GM19438 (cell line): ENCODE measurements at regions not wholly inside any gene's neighbourhood (a gene's known extent, or its start where the extent isn't known, plus 50 kb on each side); places are given as distances from the start of the nearest gene placed in this dataset.

Source experiments
- ATAC-seq: cut with Tn5 transposase; IDR thresholded peaks from one replicate; pipeline ENCODE4 v1.9.1; 2021; ENCODE audit warnings: low read depth; ENCODE audit not compliant: unreplicated experiment

DNA sequence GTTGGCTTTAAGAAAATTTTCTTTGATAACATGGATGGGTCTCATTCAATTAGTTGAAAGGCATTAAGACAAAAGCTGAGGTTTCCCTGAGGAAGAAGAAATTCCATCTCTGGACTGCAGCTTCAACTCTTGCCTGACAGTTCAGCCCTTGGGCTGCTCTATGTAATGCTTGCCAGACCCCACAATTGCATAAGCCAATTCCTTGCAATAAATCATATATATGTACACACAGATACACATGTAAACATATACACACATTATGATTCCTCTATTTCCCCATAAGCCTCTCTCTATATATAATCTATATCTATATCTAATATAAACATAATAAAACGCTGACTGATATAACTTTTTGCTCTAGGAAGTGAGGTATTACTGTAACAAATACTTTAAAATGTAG, 301.5 kb upstream of the PRMT6 start:
- ATAC-seq, result no peak

DNA sequence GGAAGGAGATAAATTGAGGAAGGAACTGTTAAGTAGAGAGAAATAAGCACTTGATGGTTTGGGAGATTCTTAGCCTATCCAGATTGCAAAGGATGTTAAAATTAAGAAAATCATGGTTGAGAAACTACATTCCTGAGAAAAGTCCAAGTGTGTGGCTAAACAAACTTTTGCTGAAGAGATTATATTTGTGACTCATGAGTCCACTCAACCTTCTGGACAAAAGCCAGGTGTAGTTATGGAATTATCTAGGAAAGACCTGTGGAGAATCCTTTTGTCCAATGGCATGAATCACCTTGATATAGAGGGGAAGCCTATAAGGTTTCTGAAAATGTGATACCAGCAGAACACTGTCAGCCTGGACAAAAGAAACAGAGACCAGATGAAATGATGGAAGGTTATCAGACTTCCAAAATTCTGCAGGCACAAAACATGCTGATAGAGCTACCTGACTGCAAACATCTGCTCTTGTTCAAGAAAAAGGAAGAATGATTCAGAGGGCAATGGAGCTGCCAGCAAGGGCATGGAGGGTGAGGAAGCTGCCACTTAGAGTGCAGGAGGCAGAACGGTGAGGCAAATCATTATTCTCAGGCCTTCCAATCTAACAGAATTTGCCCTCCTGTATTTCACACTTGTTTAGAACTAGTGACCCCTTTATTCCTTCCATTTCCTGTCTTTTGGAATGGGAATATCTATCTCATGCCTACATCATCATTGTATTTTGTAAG, 300.6 kb upstream of the PRMT6 start:
- no peak for ATAC-seq

GRCh38 chr1:106756752-106757151, 299.7 kb upstream of the PRMT6 start:
- no peak for ATAC-seq

- ATAC-seq, result no peak
These were observed 288.4 kb upstream of the PRMT6 start for GRCh38 chr1:106768077-106768476.

DNA sequence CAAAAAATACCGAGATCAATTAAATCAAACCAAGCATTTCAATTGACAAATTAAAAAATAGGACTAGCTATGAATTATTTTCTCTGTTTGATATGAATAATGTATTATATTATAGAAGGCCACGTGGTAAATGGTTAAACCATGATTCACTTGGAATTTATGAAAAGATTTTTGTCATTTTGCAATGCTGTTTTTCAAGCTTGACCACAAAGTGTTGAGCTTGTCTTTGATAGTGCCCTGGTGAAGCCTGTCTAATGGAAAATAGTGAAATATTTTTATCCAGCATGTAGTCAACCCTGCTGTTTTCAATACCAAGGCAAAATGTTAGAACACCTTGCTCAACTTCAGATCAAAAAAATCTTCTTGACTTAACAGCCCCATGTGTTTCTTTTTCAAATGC, 288.0 kb upstream of the PRMT6 start:
- ATAC-seq, result no peak

DNA sequence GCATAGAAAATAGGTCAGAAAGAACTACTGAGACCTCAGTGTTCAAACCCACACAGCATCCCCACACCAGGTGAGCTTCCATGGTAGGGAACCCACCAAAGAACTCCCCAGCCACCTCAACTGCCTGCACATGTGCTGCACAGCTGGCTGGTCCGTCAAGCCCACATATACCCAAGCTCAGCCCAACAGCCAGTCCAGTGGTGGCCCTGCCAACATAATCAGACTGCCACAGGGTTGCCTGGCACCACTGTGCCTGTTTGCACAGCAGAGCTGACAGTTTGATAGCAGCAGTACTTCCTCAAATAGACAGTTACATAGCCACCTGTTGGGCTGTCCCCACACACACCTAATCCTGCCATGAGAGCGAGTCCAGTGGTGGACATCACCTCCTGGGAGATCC, 283.3 kb upstream of the PRMT6 start:
- ATAC-seq, result no peak

DNA sequence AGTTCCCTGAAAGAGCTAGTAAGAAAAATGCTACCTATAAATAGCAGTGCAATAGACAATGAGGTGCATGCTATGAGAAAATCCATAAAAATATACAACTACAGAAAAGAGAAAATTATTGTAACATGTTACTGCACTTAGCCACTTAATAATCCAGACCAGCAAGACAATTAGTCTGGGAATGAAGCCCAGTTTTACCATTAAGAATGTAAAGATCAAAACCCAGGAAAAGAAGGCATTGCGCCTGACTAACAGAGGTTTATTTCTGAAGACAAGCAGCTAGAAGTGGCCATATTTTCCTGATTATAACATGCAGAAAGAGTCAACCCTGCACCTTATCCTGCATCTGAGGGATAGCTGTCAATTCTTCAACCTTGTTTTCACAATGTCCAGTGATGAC, 276.4 kb upstream of the PRMT6 start:
- ATAC-seq, result no peak

DNA sequence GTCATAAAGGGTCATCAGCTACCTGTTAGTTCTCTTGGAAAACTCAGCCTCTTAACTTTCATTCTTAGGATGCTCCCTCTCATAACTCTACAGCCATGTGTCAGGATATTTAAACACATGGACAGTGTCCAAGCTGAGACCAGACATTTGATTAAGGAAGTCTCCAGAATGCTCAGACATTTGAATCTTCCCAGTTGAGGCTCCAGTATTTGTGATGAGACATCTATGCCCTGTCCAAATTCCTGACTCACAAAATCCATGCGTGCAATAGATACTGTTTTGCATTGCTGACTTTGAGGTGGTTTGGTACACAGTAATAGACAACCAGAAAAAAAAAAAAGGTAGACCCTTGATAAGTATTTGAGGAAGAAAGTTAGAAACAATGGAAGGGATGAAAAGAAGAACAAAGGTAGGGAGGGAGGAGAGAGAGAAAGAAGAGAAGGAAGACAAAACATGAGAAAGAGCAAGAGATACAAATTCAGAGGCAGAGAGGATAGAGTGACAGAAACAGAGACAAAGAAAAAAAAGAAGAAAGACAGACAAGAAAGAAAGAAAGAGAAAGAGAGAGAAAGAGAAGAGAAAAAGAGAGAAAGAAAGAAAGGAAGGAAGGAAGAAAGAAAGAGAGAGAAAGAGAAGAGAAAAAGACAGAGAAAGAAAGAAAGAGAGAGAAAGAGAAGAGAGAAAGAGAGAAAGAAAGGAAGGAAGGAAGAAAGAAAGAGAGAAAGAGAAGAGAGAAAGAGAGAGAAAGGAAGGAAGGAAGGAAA, 275.5 kb upstream of the PRMT6 start:
- ATAC-seq, result no peak

- ATAC-seq, result no peak
These were observed 271.3 kb upstream of the PRMT6 start for GRCh38 chr1:106785176-106785575.

GRCh38 chr1:106787520-106787919, 269.0 kb upstream of the PRMT6 start:
- ATAC-seq, result no peak

DNA sequence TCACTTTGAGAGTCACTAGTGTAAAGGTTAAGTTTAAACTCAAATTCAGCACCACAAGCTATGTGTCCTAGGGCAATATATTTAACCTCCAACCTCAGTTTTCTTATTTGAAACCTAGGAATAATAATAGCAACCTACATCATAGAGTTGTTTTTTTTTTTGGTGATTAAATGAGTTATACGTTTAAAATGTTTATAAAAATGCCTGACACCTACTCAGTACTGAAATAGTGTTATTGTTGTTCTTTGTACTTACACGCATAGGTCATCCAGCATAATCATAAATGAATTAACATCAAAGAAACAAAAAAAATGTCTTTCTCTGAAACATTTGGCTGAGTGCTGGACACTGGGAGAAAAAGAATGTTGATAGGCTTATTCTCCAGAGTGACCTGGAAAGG, 266.8 kb upstream of the PRMT6 start:
- no peak for ATAC-seq

- no peak for ATAC-seq
These were observed 265.4 kb upstream of the PRMT6 start for GRCh38 chr1:106791041-106791440.

DNA sequence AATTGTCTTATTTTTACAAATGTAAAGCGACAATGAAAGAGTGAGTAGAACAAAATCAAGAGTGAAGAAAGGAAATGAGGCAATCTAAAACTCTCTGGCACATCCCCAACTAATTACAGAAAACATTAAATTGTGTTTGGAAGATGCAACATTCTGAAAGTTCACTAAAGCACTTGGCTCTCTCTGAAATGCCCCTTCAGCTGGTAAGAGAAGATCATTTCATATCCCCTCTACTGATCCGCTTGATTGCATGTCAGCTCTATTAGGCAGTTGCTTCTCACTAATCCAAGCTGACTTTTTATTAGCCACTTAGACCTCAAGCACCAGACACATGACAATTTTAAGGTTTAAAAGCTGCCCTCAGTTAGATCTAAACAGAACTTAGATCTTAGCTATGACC, 262.8 kb upstream of the PRMT6 start:
- ATAC-seq, result no peak

- ATAC-seq, result no peak
These were observed 257.5 kb upstream of the PRMT6 start for GRCh38 chr1:106798991-106799390.

GRCh38 chr1:106802181-106802580, 254.3 kb upstream of the PRMT6 start:
- no peak for ATAC-seq

DNA sequence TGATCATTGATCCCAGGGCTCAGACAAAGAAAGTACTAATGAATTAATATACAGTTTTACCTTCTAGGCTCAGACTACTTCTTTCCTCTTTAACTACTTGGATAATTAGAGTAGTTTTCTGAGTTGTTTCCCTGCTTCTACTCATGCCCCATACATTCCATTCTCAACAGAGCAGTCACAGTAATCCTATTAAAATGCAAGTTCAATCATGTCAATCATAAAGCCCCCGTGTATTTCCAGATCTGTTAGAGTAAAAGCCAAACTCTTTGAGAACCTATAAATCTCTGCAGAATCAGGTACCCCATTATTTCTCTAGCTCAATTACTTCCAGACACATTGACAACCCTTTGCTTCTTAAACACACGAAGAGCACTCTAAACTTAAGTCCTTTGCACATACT, 242.1 kb upstream of the PRMT6 start:
- ATAC-seq, result no peak

DNA sequence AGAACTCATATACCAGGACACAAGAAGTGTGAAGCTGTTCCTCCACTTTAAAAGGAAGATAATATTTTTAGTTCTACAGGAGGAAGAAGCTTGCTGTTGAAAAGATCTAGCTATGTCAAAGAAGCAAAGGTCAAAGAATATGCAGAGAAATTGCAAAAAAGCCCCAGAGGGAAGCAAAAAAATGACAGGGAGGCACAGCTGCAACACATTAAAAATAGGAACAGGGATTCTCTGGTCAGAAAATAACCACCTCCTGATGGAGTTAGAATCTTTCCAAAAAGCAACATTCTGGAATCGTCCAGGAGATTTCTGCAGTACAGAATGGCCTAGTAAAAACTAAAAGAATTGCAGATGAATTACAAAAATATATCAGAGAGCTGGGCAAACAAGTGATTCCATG, 238.9 kb upstream of the PRMT6 start:
- no peak for ATAC-seq

- ATAC-seq, result no peak
These were observed 225.0 kb upstream of the PRMT6 start for GRCh38 chr1:106831511-106831910.

DNA sequence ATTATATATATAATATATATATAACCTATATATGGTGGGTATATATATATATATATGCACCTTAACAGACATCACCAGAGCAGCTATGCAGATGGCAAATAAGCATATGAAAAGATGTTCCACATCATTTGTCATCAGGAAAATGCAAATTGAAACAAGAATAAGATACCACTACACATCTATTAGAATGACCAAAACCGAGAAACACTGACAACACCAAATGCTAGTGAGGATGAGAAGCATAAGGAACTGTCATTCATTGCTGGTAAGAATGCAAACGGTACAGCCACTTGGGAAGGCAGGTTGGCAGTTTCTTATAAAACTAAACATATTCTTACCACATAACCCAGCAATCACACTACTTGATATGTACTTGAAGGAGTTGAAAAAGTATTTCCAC, 219.8 kb upstream of the PRMT6 start:
- ATAC-seq, result peak; percentile 98

DNA sequence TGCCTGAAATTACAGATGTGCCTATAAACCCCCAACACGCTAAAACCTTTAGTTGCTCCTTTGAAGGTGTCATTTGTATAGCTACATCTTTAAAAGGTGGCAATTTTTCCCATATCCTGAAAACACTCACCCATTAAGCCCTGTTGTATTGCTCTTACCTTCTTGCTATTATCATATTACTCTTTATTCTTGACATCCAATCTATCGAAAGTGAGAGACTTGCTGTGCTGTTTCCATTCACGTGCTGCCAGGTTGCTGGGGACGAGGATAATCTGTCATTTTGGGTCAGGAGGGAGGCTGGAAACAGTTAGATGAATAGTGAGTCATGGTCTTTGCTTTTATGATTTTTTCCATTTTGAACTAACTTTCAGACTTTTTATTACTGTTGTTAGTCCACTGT, 213.0 kb upstream of the PRMT6 start:
- ATAC-seq, result no peak

DNA sequence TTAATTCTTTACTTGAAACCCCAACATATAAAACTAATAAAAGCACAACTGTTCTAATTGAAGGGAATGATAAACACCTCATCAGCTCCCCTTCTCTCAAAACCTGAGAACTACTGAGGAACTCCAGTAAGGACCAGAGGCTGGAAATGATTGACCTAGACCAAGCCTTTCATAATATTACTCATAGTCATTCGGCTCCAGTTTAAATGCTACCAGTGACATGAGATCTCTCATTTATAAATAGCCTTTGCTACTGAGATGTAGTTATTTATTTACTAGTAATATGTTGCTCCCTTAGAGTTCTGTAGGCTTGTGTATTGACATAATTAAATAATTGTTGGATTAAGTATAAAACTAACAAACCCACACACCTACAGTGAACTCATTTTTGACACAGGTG, 209.8 kb upstream of the PRMT6 start:
- peak; percentile 99 for ATAC-seq

DNA sequence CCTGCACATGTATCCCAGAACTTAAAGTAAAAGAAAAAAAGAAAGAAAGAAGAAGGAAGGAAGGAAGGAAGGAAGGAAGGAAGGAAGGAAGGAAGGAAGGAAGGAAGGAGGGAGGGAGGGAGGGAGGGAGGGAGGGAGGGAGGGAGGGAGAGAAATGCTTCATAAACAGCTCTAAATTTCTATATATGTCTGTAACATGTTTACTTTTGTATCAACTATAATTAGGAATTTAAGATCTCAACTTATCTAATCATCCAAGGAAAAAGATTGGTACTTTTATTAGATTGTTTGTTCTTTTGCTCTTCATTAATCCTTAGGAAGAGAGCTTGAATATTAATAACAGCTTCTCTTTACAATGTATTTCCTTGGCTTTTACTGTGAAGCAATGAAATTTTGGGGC, 195.4 kb upstream of the PRMT6 start:
- ATAC-seq, result no peak
